SK-N-SH (cell line): ENCODE measurements at regions not wholly inside any gene's neighbourhood (a gene's known extent, or its start where the extent isn't known, plus 50 kb on each side); places are given as distances from the start of the nearest gene placed in this dataset.

Source experiments
- CTCF ChIA-PET: fragments of 300-600, 350-600 bp; formaldehyde crosslinking; extraction: SDS; loops from one replicate; lab custom pipeline; 2021; lab: Yijun Ruan, JAX
- POLR2A ChIA-PET: fragments of 350-600 bp; sonication (Branson Sonifier 250); formaldehyde crosslinking; extraction: SDS; loops from one replicate; lab custom pipeline; 2020; ENCODE audit warnings: antibody characterized with exemption, inconsistent platforms; lab: Yijun Ruan, JAX
- DNase-seq: peaks from one replicate; pipeline ENCODE4 v3.0.0; 2012
- H2AFZ ChIP-seq: fragments of 200-600 bp; sonication (generic); 2 replicates; pipeline ENCODE4 v1.8.1; 2016; ENCODE audit warnings: antibody characterized with exemption, mild to moderate bottlenecking, low read depth
- H3F3A ChIP-seq: fragments of 200-600 bp; sonication (generic); replicated peaks from 2 replicates; pipeline ENCODE3; 2016; ENCODE audit warnings: antibody characterized with exemption, mild to moderate bottlenecking; ENCODE audit not compliant: insufficient read depth
- H3K27ac ChIP-seq, 2 experiments: fragments of 200-500 bp in 1 of 2; fragments of 200-600 bp in 1 of 2; sonication (Bioruptor generic) in 1 of 2; sonication (generic), shearing (Covaris generic) in 1 of 2; 2 replicates each; pipeline versions ENCODE4 v1.5.1 to v1.6.1; 2014 to 2016; ENCODE audit warnings: low read depth in 2 of 2, inconsistent platforms in 1 of 2, low read length in 1 of 2, mild to moderate bottlenecking in 1 of 2, mixed read lengths in 1 of 2
- H3K27me3 ChIP-seq: fragments of 200-600 bp; sonication (generic), shearing (Covaris generic); 2 replicates; pipeline ENCODE4 v1.6.1; 2016; ENCODE audit warnings: mixed run types; ENCODE audit not compliant: insufficient read depth
- H3K36me3 ChIP-seq, 2 experiments: fragments of 200-500 bp in 1 of 2; fragments of 200-600 bp in 1 of 2; sonication (Bioruptor generic) in 1 of 2; sonication (generic) in 1 of 2; replicated peaks in 1 of 2; 2 replicates each; pipeline versions ENCODE3 to v1.5.1; 2014 to 2016; ENCODE audit warnings: low read length in 1 of 2, mild to moderate bottlenecking in 1 of 2; ENCODE audit not compliant: insufficient read depth in 2 of 2, control insufficient read depth in 1 of 2
- H3K4me1 ChIP-seq, 2 experiments: fragments of 200-500 bp in 1 of 2; fragments of 200-600 bp in 1 of 2; sonication (Bioruptor generic) in 1 of 2; sonication (generic), shearing (Covaris generic) in 1 of 2; 2 replicates each; pipeline versions ENCODE4 v1.5.1 to v1.6.1; 2014 to 2016; ENCODE audit warnings: low read depth in 1 of 2, low read length in 1 of 2, mixed run types in 1 of 2; ENCODE audit not compliant: insufficient read depth in 2 of 2, control insufficient read depth in 1 of 2
- H3K4me2 ChIP-seq: fragments of 200-600 bp; sonication (generic), shearing (Covaris generic); 2 replicates; pipeline ENCODE4 v1.6.1; 2017; ENCODE audit warnings: mixed run types
- H3K4me3 ChIP-seq, 2 experiments: fragments of 200-500 bp in 1 of 2; fragments of 200-600 bp in 1 of 2; sonication (Bioruptor generic) in 1 of 2; sonication (generic), shearing (Covaris generic) in 1 of 2; 2 replicates each; pipeline versions ENCODE4 v1.5.1 to v1.8.1; 2014 to 2016; ENCODE audit warnings: low read depth in 2 of 2, inconsistent platforms in 1 of 2, low read length in 1 of 2, mild to moderate bottlenecking in 1 of 2, mixed read lengths in 1 of 2, moderate library complexity in 1 of 2
- H3K79me2 ChIP-seq: fragments of 200-600 bp; sonication (generic); 2 replicates; pipeline ENCODE4 v1.8.1; 2017; ENCODE audit warnings: mild to moderate bottlenecking; ENCODE audit not compliant: insufficient read depth
- H3K9ac ChIP-seq: fragments of 200-600 bp; sonication (generic); 2 replicates; pipeline ENCODE4 v1.6.1; 2017; ENCODE audit warnings: mixed run types
- H3K9me2 ChIP-seq: fragments of 200-600 bp; sonication (generic); 2 replicates; pipeline ENCODE4 v1.6.1; 2017; ENCODE audit warnings: mixed run types
- H3K9me3 ChIP-seq: fragments of 200-600 bp; sonication (generic); 2 replicates; pipeline ENCODE4 v1.6.1; 2017; ENCODE audit warnings: mixed run types, mild to moderate bottlenecking, moderate library complexity
- H4K20me1 ChIP-seq: fragments of 200-600 bp; sonication (generic); 2 replicates; pipeline ENCODE4 v1.6.1; 2017; ENCODE audit warnings: mild to moderate bottlenecking, mixed run types; ENCODE audit not compliant: insufficient read depth
- CHD2 ChIP-seq: fragments of 150-350 bp; IDR thresholded peaks from 2 replicates; pipeline ENCODE4 v1.6.1; 2018; ENCODE audit warnings: low read length; ENCODE audit not compliant: partially characterized antibody
- GABPA ChIP-seq: IDR thresholded peaks from 2 replicates; pipeline ENCODE4 v1.4.0; 2012; ENCODE audit warnings: low read depth, mild to moderate bottlenecking
- JUND ChIP-seq: IDR thresholded peaks from 2 replicates; pipeline ENCODE4 v1.4.0; 2012
- MAX ChIP-seq: IDR thresholded peaks from 2 replicates; pipeline ENCODE4 v1.4.0; 2012; ENCODE audit warnings: low read depth
- NFIC ChIP-seq: IDR thresholded peaks from 2 replicates; pipeline ENCODE4 v1.4.0; 2012; ENCODE audit warnings: borderline replicate concordance
- POLR2AphosphoS5 ChIP-seq: IDR thresholded peaks from 2 replicates; pipeline ENCODE4 v1.6.1; 2012; ENCODE audit warnings: low read depth, low read length
- RXRA ChIP-seq: IDR thresholded peaks from 2 replicates; pipeline ENCODE4 v1.4.0; 2012; ENCODE audit warnings: low read depth, mild to moderate bottlenecking, borderline replicate concordance
- SIN3A ChIP-seq: IDR thresholded peaks from 2 replicates; pipeline ENCODE4 v1.6.1; 2012; ENCODE audit warnings: low read depth, mild to moderate bottlenecking, low read length, moderate library complexity, borderline replicate concordance
- TAF1 ChIP-seq: IDR thresholded peaks from 2 replicates; pipeline ENCODE4 v1.6.1; 2012; ENCODE audit warnings: low read depth, mild to moderate bottlenecking, low read length, moderate library complexity, borderline replicate concordance
- YY1 ChIP-seq: IDR thresholded peaks from 2 replicates; pipeline ENCODE4 v1.4.0; 2012; ENCODE audit warnings: low read depth, mild to moderate bottlenecking
- ZBTB33 ChIP-seq: IDR thresholded peaks from 2 replicates; pipeline ENCODE4 v1.4.0; 2012; ENCODE audit warnings: low read depth, borderline replicate concordance
- WGBS: methylation state at CpG from one replicate; pipeline ENCODE4 v1.1.6; 2017; ENCODE audit warnings: low lambda C conversion rate; 5-methylcytosine and 5-hydroxymethylcytosine counted together
- TF ChIP-seq, protein P1 (sequence below): fragments of 200-600 bp; sonication (generic); IDR thresholded peaks from 2 replicates; pipeline ENCODE4 v1.6.1; 2017; ENCODE audit warnings: antibody characterized with exemption, mild to moderate bottlenecking, moderate library complexity

GRCh38 chr2:122794100-122794499, 1038.6 kb downstream of the TSN start:
- Histone ChIP-seq H4K20me1 (no peaks in the 10 kb centered on the region), H3F3A (no peaks in the 10 kb centered on the region), H3K27ac (no peak overlapping the region), H3K9me3 (no peaks in the 10 kb centered on the region), H3K4me1 (no peaks in the 10 kb centered on the region), H2AFZ (no peak overlapping the region), H3K4me3 (no peak overlapping the region), H3K9me2 (no peaks in the 10 kb centered on the region), H3K9ac (no peak overlapping the region), H3K27me3 (no peaks in the 10 kb centered on the region), H3K79me2 (no peaks in the 10 kb centered on the region), H3K36me3 (no peaks in the 10 kb centered on the region), H3K4me2 (no peak overlapping the region)
- ChIA-PET CTCF (no interaction called here), POLR2A (no interaction called here)
- 44% methylated on average over 2 of the region's 2 CpGs for WGBS
- DNase-seq, result no peak
- TF ChIP-seq POLR2AphosphoS5 (no peak), TAF1 (no peak), RXRA (no peak), NFIC (no peak)
- TF ChIP-seq, protein P1, sequence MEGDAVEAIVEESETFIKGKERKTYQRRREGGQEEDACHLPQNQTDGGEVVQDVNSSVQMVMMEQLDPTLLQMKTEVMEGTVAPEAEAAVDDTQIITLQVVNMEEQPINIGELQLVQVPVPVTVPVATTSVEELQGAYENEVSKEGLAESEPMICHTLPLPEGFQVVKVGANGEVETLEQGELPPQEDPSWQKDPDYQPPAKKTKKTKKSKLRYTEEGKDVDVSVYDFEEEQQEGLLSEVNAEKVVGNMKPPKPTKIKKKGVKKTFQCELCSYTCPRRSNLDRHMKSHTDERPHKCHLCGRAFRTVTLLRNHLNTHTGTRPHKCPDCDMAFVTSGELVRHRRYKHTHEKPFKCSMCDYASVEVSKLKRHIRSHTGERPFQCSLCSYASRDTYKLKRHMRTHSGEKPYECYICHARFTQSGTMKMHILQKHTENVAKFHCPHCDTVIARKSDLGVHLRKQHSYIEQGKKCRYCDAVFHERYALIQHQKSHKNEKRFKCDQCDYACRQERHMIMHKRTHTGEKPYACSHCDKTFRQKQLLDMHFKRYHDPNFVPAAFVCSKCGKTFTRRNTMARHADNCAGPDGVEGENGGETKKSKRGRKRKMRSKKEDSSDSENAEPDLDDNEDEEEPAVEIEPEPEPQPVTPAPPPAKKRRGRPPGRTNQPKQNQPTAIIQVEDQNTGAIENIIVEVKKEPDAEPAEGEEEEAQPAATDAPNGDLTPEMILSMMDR, result no peak

GRCh38 chr2:122795763-122796162, 1040.3 kb downstream of the TSN start:
- H3F3A ChIP-seq, result no peaks in the 10 kb centered on the region
- ChIA-PET POLR2A (no interaction called here), CTCF (no interaction called here)
- no peak for DNase-seq
- no peak for TF ChIP-seq TAF1
- TF ChIP-seq CHD2, result no peak
- TF ChIP-seq JUND, result no peak
- TF ChIP-seq MAX, result no peak
- no peak for TF ChIP-seq ZBTB33
- no peak for TF ChIP-seq SIN3A
- no peak for TF ChIP-seq RXRA
- TF ChIP-seq GABPA, result no peak
- TF ChIP-seq YY1, result no peak
- H3K79me2 ChIP-seq, result no peaks in the 10 kb centered on the region
- no peak overlapping the region for H3K27ac ChIP-seq
- H3K4me1 ChIP-seq, result no peaks in the 10 kb centered on the region
- no peaks in the 10 kb centered on the region for H3K9me2 ChIP-seq
- H3K36me3 ChIP-seq, result no peaks in the 10 kb centered on the region
- H3K9ac ChIP-seq, result no peak overlapping the region
- no peaks in the 10 kb centered on the region for H3K9me3 ChIP-seq
- H3K4me3 ChIP-seq, result no peak overlapping the region
- H2AFZ ChIP-seq, result no peak overlapping the region
- no peaks in the 10 kb centered on the region for H3K27me3 ChIP-seq
- 27% methylated on average over 5 of the region's 5 CpGs for WGBS
- no peak overlapping the region for H3K4me2 ChIP-seq
- no peaks in the 10 kb centered on the region for H4K20me1 ChIP-seq
